GM18499 (cell line): ENCODE measurements at regions not wholly inside any gene's neighbourhood (a gene's known extent, or its start where the extent isn't known, plus 50 kb on each side); places are given as distances from the start of the nearest gene placed in this dataset.
"Not testable (repeated sequence)": the region's sequence is repeated elsewhere in the genome, so short reads cannot be mapped to it uniquely, and the experiment has no call there.

Experiments used
- ATAC-seq: cut with Tn5 transposase; IDR thresholded peaks from one replicate; pipeline ENCODE4 v1.9.1; 2021; ENCODE audit warnings: moderate number of reproducible peaks; ENCODE audit not compliant: insufficient read depth, unreplicated experiment

- ATAC-seq: no peak
Measured at GRCh38 chr4:111954550-111954949, 190.7 kb upstream of the FAM241A start.

- no peak for ATAC-seq
Measured at GRCh38 chr4:111955001-111955400, 190.3 kb upstream of the FAM241A start.

GRCh38 chr4:111957116-111957515 is 188.1 kb upstream of the FAM241A start:
- no peak for ATAC-seq

- no peak for ATAC-seq
Measured at GRCh38 chr4:111957997-111958396, 187.3 kb upstream of the FAM241A start.

- no peak for ATAC-seq
Measured at GRCh38 chr4:111959222-111959621, 186.0 kb upstream of the FAM241A start.

- ATAC-seq: peak; percentile 90
Measured at GRCh38 chr4:111960241-111960667, 185.0 kb upstream of the FAM241A start.

GRCh38 chr4:111961026-111961425 is 184.2 kb upstream of the FAM241A start:
- not testable (repeated sequence) for ATAC-seq

GRCh38 chr4:111961809-111962208 is 183.4 kb upstream of the FAM241A start:
- ATAC-seq: no peak

- ATAC-seq: no peak
Measured at GRCh38 chr4:111963158-111963700, 182.0 kb upstream of the FAM241A start.

- no peak for ATAC-seq
Measured at GRCh38 chr4:111977419-111977965, 167.8 kb upstream of the FAM241A start.

- ATAC-seq: no peak
Measured at GRCh38 chr4:111979921-111980320, 165.3 kb upstream of the FAM241A start.

- ATAC-seq: no peak
Measured at GRCh38 chr4:111982089-111982488, 163.2 kb upstream of the FAM241A start.

GRCh38 chr4:111984169-111984819 is 161.0 kb upstream of the FAM241A start:
- ATAC-seq: no peak

GRCh38 chr4:111985426-111985825 is 159.8 kb upstream of the FAM241A start:
- ATAC-seq: no peak

- no peak for ATAC-seq
Measured at GRCh38 chr4:111986095-111986494, 159.2 kb upstream of the FAM241A start.

- no peak for ATAC-seq
Measured at GRCh38 chr4:111988514-111988913, 156.7 kb upstream of the FAM241A start.

GRCh38 chr4:111989817-111990216 is 155.4 kb upstream of the FAM241A start:
- ATAC-seq: no peak

GRCh38 chr4:111991163-111991562 is 154.1 kb upstream of the FAM241A start:
- ATAC-seq: peak; percentile 94

- ATAC-seq: no peak
Measured at GRCh38 chr4:111991797-111992196, 153.5 kb upstream of the FAM241A start.

GRCh38 chr4:111992351-111993168 is 152.7 kb upstream of the FAM241A start:
- ATAC-seq: no peak

- ATAC-seq: no peak
Measured at GRCh38 chr4:111994392-111994791, 150.9 kb upstream of the FAM241A start.
